GM13976 (cell line): ENCODE measurements at regions not wholly inside any gene's neighbourhood (a gene's known extent, or its start where the extent isn't known, plus 50 kb on each side); places are given as distances from the start of the nearest gene placed in this dataset.
A peak's percentile ranks its signal among the peaks of the same experiment; 100 is the strongest.

Experiments used
- DNase-seq: peaks from one replicate; pipeline ENCODE4 v3.0.0; 2012; ENCODE audit warnings: low spot score
- in situ Hi-C: fragments of 300-500 bp; cut with MboI; formaldehyde crosslinking; loops from one replicate; pipeline ENCODE4 v1.12.0; 2022; ENCODE audit warnings: low sequenced_read_pairs, mixed read lengths, inconsistent platforms; ENCODE audit not compliant: unreplicated experiment
- TF ChIP-seq, protein P1 (sequence below): IDR thresholded peaks from 2 replicates; pipeline ENCODE4 v1.5.1; 2012; ENCODE audit warnings: borderline replicate concordance, mild to moderate bottlenecking; ENCODE audit not compliant: insufficient read depth; ENCODE audit errors: extremely low read depth, missing control alignments, control extremely low read depth

DNA sequence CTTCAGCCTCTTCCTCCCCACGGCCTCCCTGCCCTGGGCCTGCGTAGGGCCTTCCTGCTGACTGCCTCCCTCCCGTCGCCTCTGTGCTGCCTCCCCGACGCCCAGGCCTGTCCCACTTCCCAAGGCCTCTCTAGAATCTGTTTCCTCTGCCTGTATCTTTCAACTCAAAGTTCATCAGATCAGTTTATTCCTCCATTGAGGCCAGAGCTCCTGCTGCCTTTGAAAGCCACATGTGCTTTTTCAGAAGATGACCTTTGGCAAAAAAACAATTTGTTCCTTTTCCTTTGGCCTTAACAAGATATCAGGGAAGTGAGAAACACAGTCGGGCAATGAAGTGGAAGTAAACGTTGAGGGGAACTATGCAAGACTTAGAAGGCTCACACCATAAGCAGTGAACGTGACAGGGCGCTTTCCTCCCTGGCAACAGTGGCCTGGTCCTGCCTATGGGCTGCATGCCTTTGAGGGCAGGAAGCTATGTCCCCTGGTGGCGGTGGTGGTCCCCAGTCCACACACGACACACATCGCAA, 85.9 kb downstream of the PSMG1 start:
- DNase-seq, result no peak
- in situ Hi-C loops, result no loop called here
- TF ChIP-seq, protein P1, sequence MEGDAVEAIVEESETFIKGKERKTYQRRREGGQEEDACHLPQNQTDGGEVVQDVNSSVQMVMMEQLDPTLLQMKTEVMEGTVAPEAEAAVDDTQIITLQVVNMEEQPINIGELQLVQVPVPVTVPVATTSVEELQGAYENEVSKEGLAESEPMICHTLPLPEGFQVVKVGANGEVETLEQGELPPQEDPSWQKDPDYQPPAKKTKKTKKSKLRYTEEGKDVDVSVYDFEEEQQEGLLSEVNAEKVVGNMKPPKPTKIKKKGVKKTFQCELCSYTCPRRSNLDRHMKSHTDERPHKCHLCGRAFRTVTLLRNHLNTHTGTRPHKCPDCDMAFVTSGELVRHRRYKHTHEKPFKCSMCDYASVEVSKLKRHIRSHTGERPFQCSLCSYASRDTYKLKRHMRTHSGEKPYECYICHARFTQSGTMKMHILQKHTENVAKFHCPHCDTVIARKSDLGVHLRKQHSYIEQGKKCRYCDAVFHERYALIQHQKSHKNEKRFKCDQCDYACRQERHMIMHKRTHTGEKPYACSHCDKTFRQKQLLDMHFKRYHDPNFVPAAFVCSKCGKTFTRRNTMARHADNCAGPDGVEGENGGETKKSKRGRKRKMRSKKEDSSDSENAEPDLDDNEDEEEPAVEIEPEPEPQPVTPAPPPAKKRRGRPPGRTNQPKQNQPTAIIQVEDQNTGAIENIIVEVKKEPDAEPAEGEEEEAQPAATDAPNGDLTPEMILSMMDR, result no peak

DNA sequence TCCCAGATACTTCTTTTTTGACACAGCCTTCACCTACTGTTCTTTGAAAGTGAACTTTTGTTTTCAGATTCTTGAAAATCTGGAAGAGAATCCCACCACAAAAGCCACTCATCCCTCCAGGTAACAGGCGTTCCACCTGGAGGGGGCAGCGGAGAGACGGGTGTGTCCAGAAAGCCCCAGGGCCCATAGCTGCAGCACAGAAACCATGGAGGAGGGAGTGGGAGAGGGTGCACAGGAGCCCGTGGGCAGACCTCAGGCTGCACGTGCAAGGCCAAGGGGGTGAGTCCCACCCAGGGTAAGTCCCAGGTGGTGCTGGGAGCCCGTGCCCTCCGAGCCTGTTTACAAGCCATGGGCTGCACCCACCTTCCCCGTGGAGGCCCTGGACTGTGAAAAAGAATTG, 86.5 kb downstream of the PSMG1 start:
- TF ChIP-seq, protein P1, result no peak
- DNase-seq, result peak; percentile 28
- in situ Hi-C loops, result no loop called here

DNA sequence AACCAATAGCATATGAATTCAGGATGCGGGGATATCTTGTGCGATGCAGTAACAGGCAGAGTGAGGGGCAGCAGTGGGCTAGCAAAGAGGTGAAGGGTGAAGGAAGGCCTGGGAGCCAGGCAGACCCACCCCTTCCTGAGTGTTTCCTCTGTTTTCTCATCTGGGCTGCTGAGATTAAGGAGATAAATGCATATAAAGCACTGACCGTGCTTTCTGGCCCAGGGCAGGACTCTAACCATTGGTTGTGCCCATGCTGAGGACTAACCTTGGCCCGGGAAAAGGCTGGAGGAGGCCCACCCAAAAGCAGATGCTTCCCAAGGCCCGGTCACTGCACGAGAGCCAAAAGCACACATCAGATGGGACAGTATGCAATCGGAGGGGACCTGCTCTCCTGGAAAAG, 87.6 kb downstream of the PSMG1 start:
- in situ Hi-C loops, result no loop called here
- no peak for DNase-seq

DNA sequence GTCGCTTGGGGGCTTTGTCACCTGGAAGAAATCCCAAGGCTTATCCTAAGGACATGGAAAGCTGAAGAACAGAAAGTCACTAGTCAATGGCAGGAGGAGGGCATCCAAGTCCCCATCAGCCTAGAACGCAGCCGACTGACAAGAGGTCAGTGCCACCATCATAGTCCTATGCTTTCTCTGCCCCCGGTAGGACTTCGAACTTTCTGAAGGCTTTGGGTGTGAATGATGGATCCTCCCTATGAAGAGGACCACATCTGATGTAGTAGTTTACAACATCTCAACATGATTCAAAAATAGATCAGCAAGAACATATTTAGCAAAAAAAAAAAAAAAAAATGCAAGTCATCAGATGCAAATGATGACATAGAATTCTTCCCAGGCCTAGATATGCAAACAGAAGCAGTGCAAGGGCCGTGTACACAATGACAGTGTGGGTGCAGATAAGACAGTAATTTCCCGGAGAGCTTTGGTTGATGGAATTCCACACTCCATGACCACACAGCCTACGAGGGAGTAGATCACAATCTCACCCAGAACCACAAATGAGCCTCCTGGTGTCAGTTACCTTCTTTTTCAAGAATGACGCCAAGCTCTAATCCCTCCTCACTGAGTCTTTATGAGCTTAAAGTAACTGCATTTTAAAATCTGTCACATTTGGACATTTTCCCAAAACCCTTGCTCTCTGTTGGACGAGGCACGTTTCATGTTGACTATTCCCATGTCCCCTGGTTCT, 88.2 kb downstream of the PSMG1 start:
- TF ChIP-seq, protein P1, result no peak
- no peak for DNase-seq
- in situ Hi-C loops, result no loop called here

More for the DNA sequence above, 87.6 kb downstream of the PSMG1 start:
- TF ChIP-seq, protein P1, result no peak

DNA sequence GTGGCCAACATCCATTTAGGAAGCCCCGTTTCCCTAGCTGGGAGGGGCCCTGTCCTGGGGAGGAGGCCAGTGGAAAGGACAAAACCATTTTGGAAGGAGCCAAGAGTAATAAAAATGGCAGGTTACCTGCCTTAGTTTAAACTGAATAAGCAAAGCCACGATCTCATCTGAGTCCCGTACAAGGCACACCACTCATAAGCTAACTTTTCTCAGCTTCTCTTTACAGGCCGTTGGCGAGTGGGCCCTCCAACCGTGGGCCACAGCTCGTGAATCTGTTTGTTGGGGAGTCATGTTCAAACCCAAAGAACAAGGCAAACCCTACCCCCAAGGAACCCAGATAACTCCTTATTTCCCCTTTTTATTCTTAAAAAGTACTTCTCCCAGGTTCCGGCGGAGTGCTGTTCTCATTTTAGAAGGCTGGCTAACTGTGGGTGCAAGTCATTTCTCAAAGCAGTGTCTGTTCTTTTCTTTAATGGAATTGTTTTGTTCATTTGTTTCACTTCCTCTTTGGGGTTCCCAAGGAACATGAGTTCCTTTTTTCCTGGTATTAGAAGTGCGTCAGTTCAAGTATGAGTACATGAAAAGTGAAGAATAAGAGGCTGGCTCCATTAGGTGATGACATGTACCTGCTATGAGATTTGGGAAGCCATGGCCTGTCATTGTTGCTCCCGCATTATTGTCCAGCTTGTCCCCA, 89.0 kb downstream of the PSMG1 start:
- TF ChIP-seq, protein P1, result no peak
- in situ Hi-C loops, result no loop called here
- no peak for DNase-seq

DNA sequence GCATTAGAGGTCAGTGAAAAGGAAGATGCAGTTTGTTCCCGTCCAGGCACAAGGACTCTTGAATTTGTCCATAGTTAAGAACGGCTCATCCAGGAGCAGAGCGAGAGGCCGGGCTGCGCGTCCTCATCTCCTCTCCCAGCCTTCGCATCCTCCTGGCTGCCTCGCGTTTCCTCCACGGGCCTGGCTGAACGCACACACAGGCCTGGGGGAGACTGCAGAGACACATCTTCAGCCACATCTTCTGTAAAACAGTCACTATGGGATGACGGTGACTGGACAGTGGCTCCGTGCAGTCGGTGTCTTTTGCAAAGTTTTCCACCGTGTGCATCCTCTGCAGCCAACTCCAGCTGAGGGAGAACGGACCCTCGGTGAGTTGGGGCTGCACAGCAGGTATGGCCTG, 89.7 kb downstream of the PSMG1 start:
- in situ Hi-C loops, result no loop called here
- no peak for DNase-seq
- TF ChIP-seq, protein P1, result no peak
